ENCODE measurements at regions not wholly inside any gene's neighbourhood (a gene's known extent, or its start where the extent isn't known, plus 50 kb on each side); places are given as distances from the start of the nearest gene placed in this dataset.

- no peak for TF ChIP-seq CTCF (IDR thresholded peaks at IDR 0.05; ENCODE audit: low read length)
- no peak for TF ChIP-seq EZH2 (optimal IDR thresholded peaks at IDR 0.05; ENCODE audit: low read depth, low read length)
Observed at GRCh38 chr1:36734356-36734755, 251.6 kb upstream of the CSF3R start.
